ENCODE measurements at regions not wholly inside any gene's neighbourhood (a gene's known extent, or its start where the extent isn't known, plus 50 kb on each side); places are given as distances from the start of the nearest gene placed in this dataset.

- TF ChIP-seq POLR2AphosphoS5 (IDR thresholded peaks at IDR 0.05; ENCODE audit: insufficient read depth in 1 of 2, low read depth in 1 of 2) = no peak
- TF ChIP-seq, protein P1, sequence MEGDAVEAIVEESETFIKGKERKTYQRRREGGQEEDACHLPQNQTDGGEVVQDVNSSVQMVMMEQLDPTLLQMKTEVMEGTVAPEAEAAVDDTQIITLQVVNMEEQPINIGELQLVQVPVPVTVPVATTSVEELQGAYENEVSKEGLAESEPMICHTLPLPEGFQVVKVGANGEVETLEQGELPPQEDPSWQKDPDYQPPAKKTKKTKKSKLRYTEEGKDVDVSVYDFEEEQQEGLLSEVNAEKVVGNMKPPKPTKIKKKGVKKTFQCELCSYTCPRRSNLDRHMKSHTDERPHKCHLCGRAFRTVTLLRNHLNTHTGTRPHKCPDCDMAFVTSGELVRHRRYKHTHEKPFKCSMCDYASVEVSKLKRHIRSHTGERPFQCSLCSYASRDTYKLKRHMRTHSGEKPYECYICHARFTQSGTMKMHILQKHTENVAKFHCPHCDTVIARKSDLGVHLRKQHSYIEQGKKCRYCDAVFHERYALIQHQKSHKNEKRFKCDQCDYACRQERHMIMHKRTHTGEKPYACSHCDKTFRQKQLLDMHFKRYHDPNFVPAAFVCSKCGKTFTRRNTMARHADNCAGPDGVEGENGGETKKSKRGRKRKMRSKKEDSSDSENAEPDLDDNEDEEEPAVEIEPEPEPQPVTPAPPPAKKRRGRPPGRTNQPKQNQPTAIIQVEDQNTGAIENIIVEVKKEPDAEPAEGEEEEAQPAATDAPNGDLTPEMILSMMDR (IDR thresholded peaks at IDR 0.05) = no peak
These were observed 354.5 kb upstream of the CDH6 start for GRCh38 chr5:30838936-30839496.
